Neural cell (in vitro differentiated cells): ENCODE measurements at regions not wholly inside any gene's neighbourhood (a gene's known extent, or its start where the extent isn't known, plus 50 kb on each side); places are given as distances from the start of the nearest gene placed in this dataset.

Experiments
- H2AFZ ChIP-seq: fragments of 200-600, 300-800 bp; sonication (generic), shearing (Covaris generic); 2 replicates; pipeline ENCODE4 v1.6.0; 2014; ENCODE audit warnings: low read depth, mild to moderate bottlenecking, antibody characterized with exemption, low read length, moderate library complexity
- H3F3A ChIP-seq: fragments of 200-600 bp; shearing (Covaris generic); 2 replicates; pipeline ENCODE4 v1.6.1; 2016; ENCODE audit warnings: mild to moderate bottlenecking, moderate library complexity, mixed read lengths, antibody characterized with exemption, low read length; ENCODE audit not compliant: insufficient read depth, poor library complexity, severe bottlenecking
- H3K27ac ChIP-seq: fragments of 200-600, 300-800 bp; sonication (generic), shearing (Covaris generic); 2 replicates; pipeline ENCODE4 v1.5.1; 2014; ENCODE audit warnings: mild to moderate bottlenecking, low read length, moderate library complexity
- H3K27me3 ChIP-seq: fragments of 300-800, 200-600 bp; sonication (generic), shearing (Covaris generic); 2 replicates; pipeline ENCODE4 v1.6.0; 2014; ENCODE audit warnings: mild to moderate bottlenecking, low read depth, low read length, moderate library complexity; ENCODE audit not compliant: insufficient read depth
- H3K36me3 ChIP-seq: fragments of 300-800, 200-600 bp; sonication (generic), shearing (Covaris generic); 2 replicates; pipeline ENCODE4 v1.5.1; 2014; ENCODE audit warnings: mild to moderate bottlenecking, antibody characterized with exemption, low read length, moderate library complexity; ENCODE audit not compliant: insufficient read depth
- H3K4me2 ChIP-seq: fragments of 300-800, 200-600 bp; sonication (generic), shearing (Covaris generic); 2 replicates; pipeline ENCODE4 v1.6.0; 2014; ENCODE audit warnings: mild to moderate bottlenecking, low read length
- H3K4me3 ChIP-seq: fragments of 300-800, 200-600 bp; sonication (generic), shearing (Covaris generic); 2 replicates; pipeline ENCODE4 v1.5.1; 2014; ENCODE audit warnings: mild to moderate bottlenecking, low read length, moderate library complexity
- H3K79me2 ChIP-seq: fragments of 200-600 bp; shearing (Covaris generic); replicated peaks from 2 replicates; pipeline ENCODE4 v1.6.0; 2014; ENCODE audit warnings: mild to moderate bottlenecking, low read length, moderate library complexity; ENCODE audit not compliant: insufficient read depth
- H3K9ac ChIP-seq: fragments of 300-800, 200-600 bp; sonication (generic), shearing (Covaris generic); 2 replicates; pipeline ENCODE4 v1.6.1; 2016; ENCODE audit warnings: mild to moderate bottlenecking, low read length, mixed read lengths
- H3K9me2 ChIP-seq: fragments of 200-600 bp; shearing (Covaris generic); 2 replicates; pipeline ENCODE4 v1.6.1; 2016; ENCODE audit warnings: mild to moderate bottlenecking, low read length, mixed read lengths; ENCODE audit not compliant: insufficient read depth
- H3K9me3 ChIP-seq: fragments of 200-600, 300-800 bp; sonication (generic), shearing (Covaris generic); 2 replicates; pipeline ENCODE4 v1.6.1; 2016; ENCODE audit warnings: mild to moderate bottlenecking, mixed run types, low read length, moderate library complexity, mixed read lengths
- H4K20me1 ChIP-seq: fragments of 200-600 bp; shearing (Covaris generic); 2 replicates; pipeline ENCODE4 v1.6.1; 2016; ENCODE audit warnings: mild to moderate bottlenecking, mixed run types; ENCODE audit not compliant: insufficient read depth
- EP300 ChIP-seq: fragments of 450-650 bp; conservative IDR thresholded peaks from 2 replicates; pipeline ENCODE4 v1.6.1; 2014; ENCODE audit warnings: antibody characterized with exemption, mild to moderate bottlenecking, moderate library complexity; ENCODE audit not compliant: poor library complexity, severe bottlenecking
- EZH2 ChIP-seq: fragments of 200-600, 300-800 bp; shearing (Covaris generic), sonication (generic); IDR thresholded peaks from 2 replicates; pipeline ENCODE4 v1.6.1; 2014; ENCODE audit warnings: antibody characterized with exemption, low read length, borderline replicate concordance, mild to moderate bottlenecking; ENCODE audit not compliant: insufficient read depth, poor library complexity, severe bottlenecking
- MXI1 ChIP-seq: fragments of 450-650 bp; conservative IDR thresholded peaks from 2 replicates; pipeline ENCODE4 v1.6.1; 2014; ENCODE audit warnings: antibody characterized with exemption, mild to moderate bottlenecking; ENCODE audit not compliant: poor library complexity, severe bottlenecking
- POLR2AphosphoS5 ChIP-seq: IDR thresholded peaks from 2 replicates; pipeline ENCODE4 v1.6.1; 2012
- RAD21 ChIP-seq: fragments of 450-650 bp; conservative IDR thresholded peaks from 2 replicates; pipeline ENCODE4 v1.6.1; 2014; ENCODE audit warnings: antibody characterized with exemption, mild to moderate bottlenecking, moderate library complexity
- SMC3 ChIP-seq: fragments of 450-650 bp; conservative IDR thresholded peaks from 2 replicates; pipeline ENCODE4 v1.6.1; 2014; ENCODE audit warnings: antibody characterized with exemption, mild to moderate bottlenecking, moderate library complexity; ENCODE audit not compliant: poor library complexity
- TAF1 ChIP-seq: IDR thresholded peaks from 2 replicates; pipeline ENCODE4 v1.6.1; 2012; ENCODE audit warnings: low read depth
- TF ChIP-seq, protein P1 (sequence below): fragments of 450-650 bp; IDR thresholded peaks from 2 replicates; pipeline ENCODE4 v1.5.1; 2014; ENCODE audit warnings: antibody characterized with exemption, mild to moderate bottlenecking, moderate library complexity; ENCODE audit not compliant: poor library complexity, severe bottlenecking
- TF ChIP-seq, protein P2 (sequence below): IDR thresholded peaks from 2 replicates; pipeline ENCODE4 v1.6.1; 2012; ENCODE audit warnings: borderline replicate concordance

DNA sequence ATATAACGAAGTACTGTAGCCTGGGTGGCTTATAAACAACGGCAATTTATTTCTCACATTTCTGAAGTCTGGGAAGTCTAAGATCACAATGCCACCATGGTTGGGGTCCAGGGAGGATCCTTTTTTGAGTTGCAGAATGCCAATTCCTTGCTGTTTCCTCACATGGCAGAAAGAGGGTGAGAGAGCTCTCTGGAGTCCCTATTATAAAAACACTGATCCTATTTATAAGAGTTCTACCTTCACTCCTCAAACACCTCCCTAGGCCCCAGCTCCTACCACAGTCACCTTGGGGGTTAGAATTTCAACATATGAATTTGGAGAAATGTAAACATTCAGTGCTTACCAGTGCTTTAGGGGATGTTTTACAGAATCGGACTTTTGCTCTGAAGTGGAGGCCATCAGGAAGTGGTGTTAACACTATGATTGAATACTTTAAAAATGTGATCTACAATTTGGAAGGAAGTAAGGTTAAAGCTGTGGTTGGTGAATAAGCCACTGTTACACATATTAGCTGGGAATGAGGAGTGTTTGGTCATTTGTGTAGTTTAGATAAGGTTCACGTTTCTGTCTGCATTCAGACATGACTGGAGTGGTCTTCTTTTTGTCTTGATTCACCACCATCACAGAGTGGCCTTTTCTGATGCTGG, 79.9 kb upstream of the SPTLC3 start:
- no peaks in the 10 kb centered on the region for H3K27me3 ChIP-seq
- no peak overlapping the region for H2AFZ ChIP-seq
- no peaks in the 10 kb centered on the region for H4K20me1 ChIP-seq
- no peak overlapping the region for H3K9ac ChIP-seq
- TF ChIP-seq, protein P1, sequence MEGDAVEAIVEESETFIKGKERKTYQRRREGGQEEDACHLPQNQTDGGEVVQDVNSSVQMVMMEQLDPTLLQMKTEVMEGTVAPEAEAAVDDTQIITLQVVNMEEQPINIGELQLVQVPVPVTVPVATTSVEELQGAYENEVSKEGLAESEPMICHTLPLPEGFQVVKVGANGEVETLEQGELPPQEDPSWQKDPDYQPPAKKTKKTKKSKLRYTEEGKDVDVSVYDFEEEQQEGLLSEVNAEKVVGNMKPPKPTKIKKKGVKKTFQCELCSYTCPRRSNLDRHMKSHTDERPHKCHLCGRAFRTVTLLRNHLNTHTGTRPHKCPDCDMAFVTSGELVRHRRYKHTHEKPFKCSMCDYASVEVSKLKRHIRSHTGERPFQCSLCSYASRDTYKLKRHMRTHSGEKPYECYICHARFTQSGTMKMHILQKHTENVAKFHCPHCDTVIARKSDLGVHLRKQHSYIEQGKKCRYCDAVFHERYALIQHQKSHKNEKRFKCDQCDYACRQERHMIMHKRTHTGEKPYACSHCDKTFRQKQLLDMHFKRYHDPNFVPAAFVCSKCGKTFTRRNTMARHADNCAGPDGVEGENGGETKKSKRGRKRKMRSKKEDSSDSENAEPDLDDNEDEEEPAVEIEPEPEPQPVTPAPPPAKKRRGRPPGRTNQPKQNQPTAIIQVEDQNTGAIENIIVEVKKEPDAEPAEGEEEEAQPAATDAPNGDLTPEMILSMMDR, result no peak
- TF ChIP-seq EZH2 (no peak), POLR2AphosphoS5 (no peak), TAF1 (no peak), SMC3 (no peak), EP300 (no peak)
- TF ChIP-seq, protein P2, sequence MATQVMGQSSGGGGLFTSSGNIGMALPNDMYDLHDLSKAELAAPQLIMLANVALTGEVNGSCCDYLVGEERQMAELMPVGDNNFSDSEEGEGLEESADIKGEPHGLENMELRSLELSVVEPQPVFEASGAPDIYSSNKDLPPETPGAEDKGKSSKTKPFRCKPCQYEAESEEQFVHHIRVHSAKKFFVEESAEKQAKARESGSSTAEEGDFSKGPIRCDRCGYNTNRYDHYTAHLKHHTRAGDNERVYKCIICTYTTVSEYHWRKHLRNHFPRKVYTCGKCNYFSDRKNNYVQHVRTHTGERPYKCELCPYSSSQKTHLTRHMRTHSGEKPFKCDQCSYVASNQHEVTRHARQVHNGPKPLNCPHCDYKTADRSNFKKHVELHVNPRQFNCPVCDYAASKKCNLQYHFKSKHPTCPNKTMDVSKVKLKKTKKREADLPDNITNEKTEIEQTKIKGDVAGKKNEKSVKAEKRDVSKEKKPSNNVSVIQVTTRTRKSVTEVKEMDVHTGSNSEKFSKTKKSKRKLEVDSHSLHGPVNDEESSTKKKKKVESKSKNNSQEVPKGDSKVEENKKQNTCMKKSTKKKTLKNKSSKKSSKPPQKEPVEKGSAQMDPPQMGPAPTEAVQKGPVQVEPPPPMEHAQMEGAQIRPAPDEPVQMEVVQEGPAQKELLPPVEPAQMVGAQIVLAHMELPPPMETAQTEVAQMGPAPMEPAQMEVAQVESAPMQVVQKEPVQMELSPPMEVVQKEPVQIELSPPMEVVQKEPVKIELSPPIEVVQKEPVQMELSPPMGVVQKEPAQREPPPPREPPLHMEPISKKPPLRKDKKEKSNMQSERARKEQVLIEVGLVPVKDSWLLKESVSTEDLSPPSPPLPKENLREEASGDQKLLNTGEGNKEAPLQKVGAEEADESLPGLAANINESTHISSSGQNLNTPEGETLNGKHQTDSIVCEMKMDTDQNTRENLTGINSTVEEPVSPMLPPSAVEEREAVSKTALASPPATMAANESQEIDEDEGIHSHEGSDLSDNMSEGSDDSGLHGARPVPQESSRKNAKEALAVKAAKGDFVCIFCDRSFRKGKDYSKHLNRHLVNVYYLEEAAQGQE, result no peak
- H3F3A ChIP-seq, result no peaks in the 10 kb centered on the region
- H3K9me2 ChIP-seq, result no peaks in the 10 kb centered on the region
- H3K27ac ChIP-seq, result no peak overlapping the region
- H3K4me2 ChIP-seq, result no peak overlapping the region
- H3K4me3 ChIP-seq, result no peak overlapping the region
- H3K9me3 ChIP-seq, result no peaks in the 10 kb centered on the region
- no peaks in the 10 kb centered on the region for H3K79me2 ChIP-seq
- H3K36me3 ChIP-seq, result no peaks in the 10 kb centered on the region

DNA sequence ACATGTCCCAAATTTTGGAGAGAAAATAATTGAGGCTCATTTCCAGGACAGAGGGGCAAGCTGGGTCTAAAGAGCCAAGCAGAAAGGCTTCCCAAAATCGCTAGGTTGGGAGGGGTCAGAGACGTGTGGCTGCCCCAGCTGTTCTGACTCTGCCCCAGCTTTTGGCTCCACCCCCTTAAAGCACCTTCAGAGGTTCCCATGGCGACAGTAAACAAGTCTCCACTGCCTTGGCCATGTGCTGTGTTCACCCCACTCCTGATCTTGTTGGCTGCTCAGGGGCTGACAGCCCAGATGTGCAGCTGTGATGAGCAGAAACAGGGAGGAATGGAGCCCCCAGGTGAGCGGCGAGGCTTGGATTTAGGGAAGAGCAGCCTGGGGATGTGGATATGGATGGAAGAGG, 72.8 kb upstream of the SPTLC3 start:
- no peaks in the 10 kb centered on the region for H3K9me3 ChIP-seq
- H3K27me3 ChIP-seq, result no peaks in the 10 kb centered on the region
- no peak overlapping the region for H2AFZ ChIP-seq
- no peak overlapping the region for H3K4me3 ChIP-seq
- no peaks in the 10 kb centered on the region for H3K79me2 ChIP-seq
- H4K20me1 ChIP-seq, result no peaks in the 10 kb centered on the region
- H3F3A ChIP-seq, result no peaks in the 10 kb centered on the region
- H3K9me2 ChIP-seq, result no peaks in the 10 kb centered on the region
- H3K36me3 ChIP-seq, result no peaks in the 10 kb centered on the region
- H3K4me2 ChIP-seq, result no peak overlapping the region
- TF ChIP-seq MXI1, result no peak
- no peak for TF ChIP-seq SMC3
- TF ChIP-seq, protein P2, result no peak
- no peak for TF ChIP-seq TAF1
- no peak for TF ChIP-seq EZH2
- no peak for TF ChIP-seq RAD21
- TF ChIP-seq EP300, result no peak
- TF ChIP-seq POLR2AphosphoS5, result no peak
- TF ChIP-seq, protein P1, result no peak
- H3K27ac ChIP-seq, result no peak overlapping the region
- H3K9ac ChIP-seq, result no peak overlapping the region
